ENCODE measurements at regions not wholly inside any gene's neighbourhood (a gene's known extent, or its start where the extent isn't known, plus 50 kb on each side); places are given as distances from the start of the nearest gene placed in this dataset.

DNA sequence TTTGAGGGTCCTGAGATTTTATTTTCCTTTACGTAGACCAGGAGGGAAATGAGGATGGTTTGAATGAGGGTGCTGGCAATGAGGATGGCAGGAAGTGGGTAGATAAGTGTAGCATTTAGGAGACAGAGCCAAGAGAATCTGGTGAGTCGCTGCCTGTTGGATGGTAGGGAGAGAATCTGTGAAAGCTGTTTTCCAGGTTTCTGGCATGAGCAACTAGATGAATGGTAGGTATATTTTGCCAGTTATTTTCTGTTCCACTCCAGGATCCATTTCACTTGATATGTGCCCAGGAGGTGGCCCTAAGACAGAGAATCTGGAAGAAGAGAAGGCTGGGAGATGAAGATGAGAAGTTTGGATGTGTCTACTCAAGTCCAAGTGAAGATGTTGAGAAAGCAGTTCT lies 63.3 kb upstream of the VIPR2 start:
- TF ChIP-seq, protein P1, sequence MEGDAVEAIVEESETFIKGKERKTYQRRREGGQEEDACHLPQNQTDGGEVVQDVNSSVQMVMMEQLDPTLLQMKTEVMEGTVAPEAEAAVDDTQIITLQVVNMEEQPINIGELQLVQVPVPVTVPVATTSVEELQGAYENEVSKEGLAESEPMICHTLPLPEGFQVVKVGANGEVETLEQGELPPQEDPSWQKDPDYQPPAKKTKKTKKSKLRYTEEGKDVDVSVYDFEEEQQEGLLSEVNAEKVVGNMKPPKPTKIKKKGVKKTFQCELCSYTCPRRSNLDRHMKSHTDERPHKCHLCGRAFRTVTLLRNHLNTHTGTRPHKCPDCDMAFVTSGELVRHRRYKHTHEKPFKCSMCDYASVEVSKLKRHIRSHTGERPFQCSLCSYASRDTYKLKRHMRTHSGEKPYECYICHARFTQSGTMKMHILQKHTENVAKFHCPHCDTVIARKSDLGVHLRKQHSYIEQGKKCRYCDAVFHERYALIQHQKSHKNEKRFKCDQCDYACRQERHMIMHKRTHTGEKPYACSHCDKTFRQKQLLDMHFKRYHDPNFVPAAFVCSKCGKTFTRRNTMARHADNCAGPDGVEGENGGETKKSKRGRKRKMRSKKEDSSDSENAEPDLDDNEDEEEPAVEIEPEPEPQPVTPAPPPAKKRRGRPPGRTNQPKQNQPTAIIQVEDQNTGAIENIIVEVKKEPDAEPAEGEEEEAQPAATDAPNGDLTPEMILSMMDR (IDR thresholded peaks at IDR 0.05) = no peak
- no peak for TF ChIP-seq POLR2A (IDR thresholded peaks at IDR 0.05)

Measured in esophagus squamous epithelium (tissue), 4 donors.